MM.1S (cell line): ENCODE measurements at regions not wholly inside any gene's neighbourhood (a gene's known extent, or its start where the extent isn't known, plus 50 kb on each side); places are given as distances from the start of the nearest gene placed in this dataset.

Source experiments
- DNase-seq: peaks from one replicate; pipeline ENCODE4 v3.0.0-alpha.2; 2015
- H2AFZ ChIP-seq: fragments of 300-600 bp; sonication (generic); 2 replicates; pipeline ENCODE4 v1.6.0; 2016; ENCODE audit warnings: antibody characterized with exemption, low read length
- H3F3A ChIP-seq: fragments of 300-600 bp; sonication (generic); 2 replicates; pipeline ENCODE4 v1.6.1; 2016; ENCODE audit warnings: mild to moderate bottlenecking, antibody characterized with exemption, low read length, moderate library complexity, mixed read lengths; ENCODE audit not compliant: insufficient read depth
- H3K27ac ChIP-seq: fragments of 300-600 bp; sonication (generic); 2 replicates; pipeline ENCODE4 v1.5.1; 2016; ENCODE audit warnings: mild to moderate bottlenecking, low read length
- H3K27me3 ChIP-seq: fragments of 300-600 bp; sonication (generic); replicated peaks from 2 replicates; pipeline ENCODE4 v1.6.0; 2016; ENCODE audit warnings: low read length; ENCODE audit not compliant: insufficient read depth
- H3K36me3 ChIP-seq: fragments of 300-600 bp; sonication (generic); replicated peaks from 2 replicates; pipeline ENCODE4 v1.6.1; 2016; ENCODE audit warnings: mild to moderate bottlenecking, low read length, mixed read lengths; ENCODE audit not compliant: insufficient read depth
- H3K4me1 ChIP-seq: fragments of 300-600 bp; sonication (generic); 2 replicates; pipeline ENCODE4 v1.6.1; 2016; ENCODE audit warnings: low read length, mixed read lengths
- H3K4me2 ChIP-seq: fragments of 300-600 bp; sonication (generic); 2 replicates; pipeline ENCODE4 v1.6.0; 2016; ENCODE audit warnings: low read depth, low read length
- H3K4me3 ChIP-seq: fragments of 300-600 bp; sonication (generic); 2 replicates; pipeline ENCODE4 v1.5.1; 2016; ENCODE audit warnings: low read length, mixed read lengths
- H3K79me2 ChIP-seq: fragments of 300-600 bp; sonication (generic); 2 replicates; pipeline ENCODE4 v1.6.1; 2016; ENCODE audit warnings: mixed run types, low read length, mixed read lengths
- H3K9ac ChIP-seq: fragments of 300-600 bp; sonication (generic); 2 replicates; pipeline ENCODE4 v1.6.1; 2016; ENCODE audit warnings: low read length, mixed read lengths
- H3K9me2 ChIP-seq: fragments of 300-600 bp; sonication (generic); replicated peaks from 2 replicates; pipeline ENCODE4 v1.6.1; 2016; ENCODE audit warnings: mild to moderate bottlenecking, low read length, mixed read lengths; ENCODE audit not compliant: insufficient read depth
- H3K9me3 ChIP-seq: fragments of 300-600 bp; sonication (generic); replicated peaks from 2 replicates; pipeline ENCODE4 v1.6.1; 2016; ENCODE audit warnings: mild to moderate bottlenecking, low read length, mixed read lengths; ENCODE audit not compliant: insufficient read depth
- H4K20me1 ChIP-seq: fragments of 300-600 bp; sonication (generic); 2 replicates; pipeline ENCODE4 v1.6.1; 2016; ENCODE audit warnings: mild to moderate bottlenecking, low read length, moderate library complexity, mixed read lengths; ENCODE audit not compliant: insufficient read depth
- EZH2 ChIP-seq: fragments of 300-600 bp; sonication (generic); optimal IDR thresholded peaks from 2 replicates; pipeline ENCODE3; 2017; ENCODE audit warnings: low read depth, mild to moderate bottlenecking, antibody characterized with exemption, low read length, mixed read lengths
- EZH2phosphoT487 ChIP-seq: fragments of 300-600 bp; sonication (generic); IDR thresholded peaks from 2 replicates; pipeline ENCODE4 v1.6.1; 2018; ENCODE audit warnings: antibody characterized with exemption, low read length
- TF ChIP-seq, protein P1 (sequence below): fragments of 300-600 bp; sonication (generic); IDR thresholded peaks from 2 replicates; pipeline ENCODE4 v1.5.1; 2016; ENCODE audit warnings: antibody characterized with exemption, low read length, mixed read lengths

DNA sequence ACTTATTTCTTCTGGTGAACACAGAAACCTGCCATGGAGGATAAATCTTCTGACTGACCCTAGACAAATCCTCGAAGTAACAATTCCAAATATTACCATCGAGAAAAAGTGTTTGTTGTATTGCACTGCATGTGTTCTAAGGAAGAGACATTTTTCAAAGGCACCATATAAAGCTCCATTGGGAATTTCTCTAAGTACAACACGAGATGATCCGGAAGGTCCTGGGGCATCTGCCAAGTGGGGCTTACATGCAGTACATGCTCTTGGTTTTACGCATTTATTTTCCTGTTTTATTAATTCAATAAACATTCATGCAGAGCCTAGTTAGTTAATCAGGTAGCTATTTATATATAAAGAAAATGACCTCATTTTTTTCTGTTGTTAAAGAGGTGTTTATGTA is 692.0 kb upstream of the IGFBP3 start:
- H3K36me3 ChIP-seq, result no peaks in the 10 kb centered on the region
- no peak overlapping the region for H3K4me3 ChIP-seq
- TF ChIP-seq, protein P1, sequence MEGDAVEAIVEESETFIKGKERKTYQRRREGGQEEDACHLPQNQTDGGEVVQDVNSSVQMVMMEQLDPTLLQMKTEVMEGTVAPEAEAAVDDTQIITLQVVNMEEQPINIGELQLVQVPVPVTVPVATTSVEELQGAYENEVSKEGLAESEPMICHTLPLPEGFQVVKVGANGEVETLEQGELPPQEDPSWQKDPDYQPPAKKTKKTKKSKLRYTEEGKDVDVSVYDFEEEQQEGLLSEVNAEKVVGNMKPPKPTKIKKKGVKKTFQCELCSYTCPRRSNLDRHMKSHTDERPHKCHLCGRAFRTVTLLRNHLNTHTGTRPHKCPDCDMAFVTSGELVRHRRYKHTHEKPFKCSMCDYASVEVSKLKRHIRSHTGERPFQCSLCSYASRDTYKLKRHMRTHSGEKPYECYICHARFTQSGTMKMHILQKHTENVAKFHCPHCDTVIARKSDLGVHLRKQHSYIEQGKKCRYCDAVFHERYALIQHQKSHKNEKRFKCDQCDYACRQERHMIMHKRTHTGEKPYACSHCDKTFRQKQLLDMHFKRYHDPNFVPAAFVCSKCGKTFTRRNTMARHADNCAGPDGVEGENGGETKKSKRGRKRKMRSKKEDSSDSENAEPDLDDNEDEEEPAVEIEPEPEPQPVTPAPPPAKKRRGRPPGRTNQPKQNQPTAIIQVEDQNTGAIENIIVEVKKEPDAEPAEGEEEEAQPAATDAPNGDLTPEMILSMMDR, result no peak
- TF ChIP-seq EZH2phosphoT487 (no peak), EZH2 (no peak)
- no peaks in the 10 kb centered on the region for H3K79me2 ChIP-seq
- no peaks in the 10 kb centered on the region for H3K9me2 ChIP-seq
- H3K4me1 ChIP-seq, result no peaks in the 10 kb centered on the region
- no peaks in the 10 kb centered on the region for H4K20me1 ChIP-seq
- H2AFZ ChIP-seq, result no peak overlapping the region
- H3K9ac ChIP-seq, result no peak overlapping the region
- H3K9me3 ChIP-seq, result no peaks in the 10 kb centered on the region
- no peak overlapping the region for H3K4me2 ChIP-seq
- no peaks in the 10 kb centered on the region for H3F3A ChIP-seq
- no peak overlapping the region for H3K27ac ChIP-seq
- H3K27me3 ChIP-seq, result no peaks in the 10 kb centered on the region
- DNase-seq, result no peak

GRCh38 chr7:46611508-46611907 is 690.4 kb upstream of the IGFBP3 start:
- Histone ChIP-seq H3K9me3 (no peaks in the 10 kb centered on the region), H3K36me3 (no peaks in the 10 kb centered on the region), H3K27ac (no peak overlapping the region), H3K9ac (no peak overlapping the region), H3K79me2 (no peaks in the 10 kb centered on the region), H3F3A (no peaks in the 10 kb centered on the region), H4K20me1 (no peaks in the 10 kb centered on the region), H3K4me2 (no peak overlapping the region), H2AFZ (no peak overlapping the region), H3K9me2 (no peaks in the 10 kb centered on the region), H3K4me1 (no peaks in the 10 kb centered on the region), H3K4me3 (no peak overlapping the region), H3K27me3 (no peaks in the 10 kb centered on the region)
- TF ChIP-seq, protein P1, result no peak
- no peak for TF ChIP-seq EZH2phosphoT487
- TF ChIP-seq EZH2, result no peak
- DNase-seq, result no peak

GRCh38 chr7:46610746-46611145 is 689.7 kb upstream of the IGFBP3 start:
- no peaks in the 10 kb centered on the region for H3K9me3 ChIP-seq
- H2AFZ ChIP-seq, result no peak overlapping the region
- H3F3A ChIP-seq, result no peaks in the 10 kb centered on the region
- no peaks in the 10 kb centered on the region for H3K79me2 ChIP-seq
- H3K9ac ChIP-seq, result no peak overlapping the region
- H3K36me3 ChIP-seq, result no peaks in the 10 kb centered on the region
- no peaks in the 10 kb centered on the region for H3K27me3 ChIP-seq
- H4K20me1 ChIP-seq, result no peaks in the 10 kb centered on the region
- H3K27ac ChIP-seq, result no peak overlapping the region
- H3K9me2 ChIP-seq, result no peaks in the 10 kb centered on the region
- TF ChIP-seq EZH2 (no peak), EZH2phosphoT487 (no peak)
- TF ChIP-seq, protein P1, result no peak
- H3K4me1 ChIP-seq, result no peaks in the 10 kb centered on the region
- no peak overlapping the region for H3K4me3 ChIP-seq
- H3K4me2 ChIP-seq, result no peak overlapping the region
- DNase-seq, result no peak
